ENCODE measurements at regions not wholly inside any gene's neighbourhood (a gene's known extent, or its start where the extent isn't known, plus 50 kb on each side); places are given as distances from the start of the nearest gene placed in this dataset.
A peak's percentile ranks its signal among the peaks of the same experiment; 100 is the strongest.

GRCh38 chr2:144124882-144125281 lies 395.0 kb downstream of the ZEB2 start:
- no peaks in the 10 kb centered on the region for H3K9me3 ChIP-seq (replicated peaks; ENCODE audit: control insufficient read depth, insufficient read depth, low read depth, low read length)
- no peak overlapping the region for H3K4me2 ChIP-seq (ENCODE audit: insufficient read depth, low read length)
- ATAC-seq (no peak), DNase-seq (ENCODE audit: extremely low read depth in 1 of 4, low spot score in 3 of 4) (no peak), FAIRE-seq (no peak)
- TF ChIP-seq HOMEZ (CRISPR knock-in tag; IDR thresholded peaks at IDR 0.05) = no peak
- no peak for TF ChIP-seq CGGBP1 (CRISPR knock-in tag; IDR thresholded peaks at IDR 0.05)
- TF ChIP-seq ZBTB17 (CRISPR knock-in tag; IDR thresholded peaks at IDR 0.05) = peak; percentile 84
- no peak for TF ChIP-seq COPS2 (conservative IDR thresholded peaks at IDR 0.05)
- no peak for TF ChIP-seq GTF2B (IDR thresholded peaks at IDR 0.05; ENCODE audit: extremely low read depth, insufficient read length)
- TF ChIP-seq ZNF23 (CRISPR knock-in tag; IDR thresholded peaks at IDR 0.05) = peak; percentile 91
- peaks cover 0 to 3% of the 10 kb centered on the region in 2 experiments; a peak in 2 of 5 replicates for H3K4me1 ChIP-seq (replicated peaks in 1 of 2; ENCODE audit: control insufficient read depth in 2 of 2, insufficient read depth in 2 of 2, low read length in 2 of 2)
- H3K79me2 ChIP-seq (ENCODE audit: control insufficient read depth, insufficient read depth, low read length) = no peaks in the 10 kb centered on the region
- in situ Hi-C loops (cut with MboI) = no loop called here
- no peaks in the 10 kb centered on the region for H3K9me1 ChIP-seq (ENCODE audit: control insufficient read depth, insufficient read depth, low read length)
- H3K27ac ChIP-seq (ENCODE audit: extremely low read depth, low read depth, low read length) = no peak overlapping the region
- 31% methylated on average over 4 of the region's 4 CpGs for WGBS (ENCODE audit: insufficient coverage, low coverage, missing lambda C conversion rate)
- no peak overlapping the region for H3K4me3 ChIP-seq
- no peaks in the 10 kb centered on the region for H3K27me3 ChIP-seq (ENCODE audit: control insufficient read depth in 2 of 2, insufficient read depth in 2 of 2, low read length in 2 of 2)
- no peak overlapping the region for H2AFZ ChIP-seq (ENCODE audit: low read depth, low read length)
- intact Hi-C loops (cut with micrococcal nuclease) = no loop called here
- no peaks in the 10 kb centered on the region for H4K20me1 ChIP-seq (replicated peaks; ENCODE audit: control insufficient read depth, insufficient read depth, low read length)
- CTCF ChIA-PET (ENCODE audit: low intra/inter-chr PET ratio) = no interaction called here
- BruUV-seq (replicated peaks) = no TSS peak
- no peak overlapping the region for H3K9ac ChIP-seq (ENCODE audit: insufficient read depth in 1 of 2, low read depth in 2 of 2, low read length in 2 of 2)
- no peaks in the 10 kb centered on the region for H3K36me3 ChIP-seq (ENCODE audit: control insufficient read depth, insufficient read depth, low read length)
- POLR2A ChIA-PET = interaction anchor here (0.6 kb wide), 1 partner anchor 224 kb away, joined by 3 read pairs; no protein-coding TSS in a partner anchor
